HG02642 (cell line): ENCODE measurements at regions not wholly inside any gene's neighbourhood (a gene's known extent, or its start where the extent isn't known, plus 50 kb on each side); places are given as distances from the start of the nearest gene placed in this dataset.
"Not testable (repeated sequence)": the region's sequence is repeated elsewhere in the genome, so short reads cannot be mapped to it uniquely, and the experiment has no call there.

Experiments used
- ATAC-seq: cut with Tn5 transposase; IDR thresholded peaks from one replicate; pipeline ENCODE4 v1.9.1; 2021; ENCODE audit warnings: mild to moderate bottlenecking; ENCODE audit not compliant: unreplicated experiment, poor library complexity

- ATAC-seq, result no peak
These were observed 436.6 kb upstream of the GHITM start for GRCh38 chr10:83702731-83703130.

GRCh38 chr10:83706120-83706519 lies 433.2 kb upstream of the GHITM start:
- ATAC-seq, result no peak

- ATAC-seq, result no peak
These were observed 432.2 kb upstream of the GHITM start for GRCh38 chr10:83706952-83707582.

GRCh38 chr10:83713423-83713822 lies 425.9 kb upstream of the GHITM start:
- ATAC-seq, result no peak

GRCh38 chr10:83723080-83723479 lies 416.2 kb upstream of the GHITM start:
- no peak for ATAC-seq

GRCh38 chr10:83724471-83725241 lies 414.7 kb upstream of the GHITM start:
- peak; percentile 75 for ATAC-seq

- ATAC-seq, result no peak
These were observed 413.7 kb upstream of the GHITM start for GRCh38 chr10:83725567-83725966.

GRCh38 chr10:83734278-83734677 lies 405.0 kb upstream of the GHITM start:
- no peak for ATAC-seq

- no peak for ATAC-seq
These were observed 403.3 kb upstream of the GHITM start for GRCh38 chr10:83736008-83736407.

- no peak for ATAC-seq
These were observed 388.7 kb upstream of the GHITM start for GRCh38 chr10:83750604-83751003.

GRCh38 chr10:83753490-83753889 lies 385.8 kb upstream of the GHITM start:
- no peak for ATAC-seq

GRCh38 chr10:83754857-83755256 lies 384.5 kb upstream of the GHITM start:
- ATAC-seq, result no peak

GRCh38 chr10:83760142-83760541 lies 379.2 kb upstream of the GHITM start:
- ATAC-seq, result no peak

GRCh38 chr10:83764666-83765065 lies 374.6 kb upstream of the GHITM start:
- no peak for ATAC-seq

GRCh38 chr10:83765731-83766130 lies 373.6 kb upstream of the GHITM start:
- no peak for ATAC-seq

GRCh38 chr10:83769281-83769820 lies 370.0 kb upstream of the GHITM start:
- ATAC-seq, result no peak

GRCh38 chr10:83786701-83787100 lies 352.6 kb upstream of the GHITM start:
- ATAC-seq, result not testable (repeated sequence)

GRCh38 chr10:83801983-83802382 lies 337.3 kb upstream of the GHITM start:
- ATAC-seq, result no peak

- no peak for ATAC-seq
These were observed 332.6 kb upstream of the GHITM start for GRCh38 chr10:83806717-83807116.

- no peak for ATAC-seq
These were observed 330.3 kb upstream of the GHITM start for GRCh38 chr10:83809001-83809400.

GRCh38 chr10:83816942-83817341 lies 322.4 kb upstream of the GHITM start:
- no peak for ATAC-seq

- ATAC-seq, result no peak
These were observed 321.5 kb upstream of the GHITM start for GRCh38 chr10:83817797-83818196.
